ENCODE measurements at regions not wholly inside any gene's neighbourhood (a gene's known extent, or its start where the extent isn't known, plus 50 kb on each side); places are given as distances from the start of the nearest gene placed in this dataset.

DNA sequence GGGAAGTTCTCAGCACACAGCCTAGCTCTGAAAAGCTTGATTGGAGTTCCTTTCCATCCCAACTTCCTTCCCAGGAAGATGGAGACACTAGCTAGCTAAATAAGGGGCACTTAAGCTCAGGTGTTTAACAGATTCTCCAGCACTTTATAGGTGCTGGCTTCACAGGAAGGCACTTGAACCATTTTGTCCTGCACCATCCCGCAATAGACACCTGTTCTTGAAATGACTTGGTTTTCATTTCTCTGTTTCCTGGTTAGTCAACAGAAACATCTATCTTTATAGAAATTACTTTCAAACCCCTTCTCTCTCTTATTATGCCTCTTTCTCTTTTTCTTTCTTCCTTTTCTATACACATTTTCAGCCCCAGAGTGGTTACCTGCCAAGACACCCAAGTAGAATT, 409.9 kb upstream of the ZFHX3 start:
- TF ChIP-seq, protein P1, sequence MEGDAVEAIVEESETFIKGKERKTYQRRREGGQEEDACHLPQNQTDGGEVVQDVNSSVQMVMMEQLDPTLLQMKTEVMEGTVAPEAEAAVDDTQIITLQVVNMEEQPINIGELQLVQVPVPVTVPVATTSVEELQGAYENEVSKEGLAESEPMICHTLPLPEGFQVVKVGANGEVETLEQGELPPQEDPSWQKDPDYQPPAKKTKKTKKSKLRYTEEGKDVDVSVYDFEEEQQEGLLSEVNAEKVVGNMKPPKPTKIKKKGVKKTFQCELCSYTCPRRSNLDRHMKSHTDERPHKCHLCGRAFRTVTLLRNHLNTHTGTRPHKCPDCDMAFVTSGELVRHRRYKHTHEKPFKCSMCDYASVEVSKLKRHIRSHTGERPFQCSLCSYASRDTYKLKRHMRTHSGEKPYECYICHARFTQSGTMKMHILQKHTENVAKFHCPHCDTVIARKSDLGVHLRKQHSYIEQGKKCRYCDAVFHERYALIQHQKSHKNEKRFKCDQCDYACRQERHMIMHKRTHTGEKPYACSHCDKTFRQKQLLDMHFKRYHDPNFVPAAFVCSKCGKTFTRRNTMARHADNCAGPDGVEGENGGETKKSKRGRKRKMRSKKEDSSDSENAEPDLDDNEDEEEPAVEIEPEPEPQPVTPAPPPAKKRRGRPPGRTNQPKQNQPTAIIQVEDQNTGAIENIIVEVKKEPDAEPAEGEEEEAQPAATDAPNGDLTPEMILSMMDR (optimal IDR thresholded peaks at IDR 0.05 in 1 of 3, IDR thresholded peaks at IDR 0.05 in 1 of 3, conservative IDR thresholded peaks at IDR 0.05 in 1 of 3; ENCODE audit: extremely low read depth in 1 of 3, insufficient read depth in 2 of 3, low read length in 3 of 3): no peak
- TF ChIP-seq EZH2 (IDR thresholded peaks at IDR 0.05; ENCODE audit: low read length): no peak

All from keratinocyte (primary cell).